Astrocyte of the hippocampus (primary cell): ENCODE measurements at regions not wholly inside any gene's neighbourhood (a gene's known extent, or its start where the extent isn't known, plus 50 kb on each side); places are given as distances from the start of the nearest gene placed in this dataset.

Experiments
- DNase-seq: peaks from one replicate; pipeline ENCODE4 v3.0.0; 2011; ENCODE audit warnings: low read depth, low spot score

GRCh38 chr5:52725065-52725746 lies 62.5 kb upstream of the ITGA1 start:
- no peak for DNase-seq

- no peak for DNase-seq
Measured at GRCh38 chr5:52725808-52726207, 61.9 kb upstream of the ITGA1 start.

GRCh38 chr5:52727020-52727419 lies 60.7 kb upstream of the ITGA1 start:
- no peak for DNase-seq

- peak; percentile 27 for DNase-seq
Measured at GRCh38 chr5:52727576-52727975, 60.1 kb upstream of the ITGA1 start.

- no peak for DNase-seq
Measured at GRCh38 chr5:52728224-52728623, 59.5 kb upstream of the ITGA1 start.

- no peak for DNase-seq
Measured at GRCh38 chr5:52728686-52729085, 59.0 kb upstream of the ITGA1 start.

- no peak for DNase-seq
Measured at GRCh38 chr5:52731274-52732027, 56.3 kb upstream of the ITGA1 start.

- no peak for DNase-seq
Measured at GRCh38 chr5:52734557-52734956, 53.2 kb upstream of the ITGA1 start.

GRCh38 chr5:52735139-52735538 lies 52.6 kb upstream of the ITGA1 start:
- DNase-seq: no peak
